HG02870 (cell line): ENCODE measurements at regions not wholly inside any gene's neighbourhood (a gene's known extent, or its start where the extent isn't known, plus 50 kb on each side); places are given as distances from the start of the nearest gene placed in this dataset.

ENCODE experiments used
- ATAC-seq: cut with Tn5 transposase; IDR thresholded peaks from one replicate; pipeline ENCODE4 v1.9.1; 2021; ENCODE audit warnings: mild to moderate bottlenecking, moderate library complexity; ENCODE audit not compliant: unreplicated experiment

DNA sequence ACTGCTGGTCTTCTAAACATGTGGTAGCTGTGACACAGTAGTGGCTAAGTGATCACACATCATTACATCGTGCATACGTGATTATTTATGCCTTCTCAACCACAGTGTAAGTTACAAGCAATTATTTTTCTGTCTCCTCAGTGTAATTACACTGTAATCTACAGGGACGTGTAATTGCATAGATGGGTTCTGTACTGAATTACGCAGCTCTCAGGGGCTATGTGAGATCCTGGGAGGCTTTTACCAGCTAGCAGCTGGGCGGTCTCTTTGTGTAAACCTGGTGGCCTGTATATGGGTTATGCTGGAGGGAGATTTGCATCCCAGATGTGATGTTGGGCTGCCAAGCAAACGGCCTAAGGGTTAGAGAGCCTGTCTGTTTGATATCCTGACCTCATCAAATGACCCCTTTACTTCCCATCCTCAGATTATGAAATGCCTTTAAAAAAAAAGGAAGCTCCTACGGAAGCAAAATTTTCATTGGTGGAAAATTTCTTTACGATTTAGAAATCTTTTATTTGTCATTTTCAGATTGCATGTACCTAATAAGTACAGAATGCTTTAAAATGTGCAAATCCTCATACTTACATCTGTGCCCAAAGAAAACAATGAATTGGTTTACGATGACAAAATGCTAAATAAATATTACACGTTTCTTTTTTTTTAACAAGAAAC lies 402.8 kb upstream of the JAG1 start:
- ATAC-seq, result no peak

DNA sequence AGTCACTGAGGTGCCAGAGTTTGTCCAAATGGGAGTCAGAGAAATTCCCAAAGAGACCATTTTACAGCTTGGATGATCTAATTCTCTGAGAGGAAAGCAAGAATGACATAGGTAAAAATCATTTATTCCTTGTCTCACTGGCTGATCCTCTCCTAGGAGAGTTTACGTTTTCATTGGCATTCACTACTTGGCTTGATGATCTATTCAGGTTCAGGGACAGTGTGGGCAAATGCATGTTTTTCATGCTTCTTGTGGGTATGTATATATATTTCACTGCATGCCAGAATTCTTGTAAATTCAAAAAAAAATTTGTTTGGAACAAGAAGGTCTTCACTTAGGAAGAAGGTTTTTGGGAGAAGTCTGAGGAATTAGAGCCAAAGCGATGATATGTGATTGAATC lies 403.4 kb upstream of the JAG1 start:
- ATAC-seq, result no peak

GRCh38 chr20:11080010-11080409 lies 406.2 kb upstream of the JAG1 start:
- no peak for ATAC-seq

DNA sequence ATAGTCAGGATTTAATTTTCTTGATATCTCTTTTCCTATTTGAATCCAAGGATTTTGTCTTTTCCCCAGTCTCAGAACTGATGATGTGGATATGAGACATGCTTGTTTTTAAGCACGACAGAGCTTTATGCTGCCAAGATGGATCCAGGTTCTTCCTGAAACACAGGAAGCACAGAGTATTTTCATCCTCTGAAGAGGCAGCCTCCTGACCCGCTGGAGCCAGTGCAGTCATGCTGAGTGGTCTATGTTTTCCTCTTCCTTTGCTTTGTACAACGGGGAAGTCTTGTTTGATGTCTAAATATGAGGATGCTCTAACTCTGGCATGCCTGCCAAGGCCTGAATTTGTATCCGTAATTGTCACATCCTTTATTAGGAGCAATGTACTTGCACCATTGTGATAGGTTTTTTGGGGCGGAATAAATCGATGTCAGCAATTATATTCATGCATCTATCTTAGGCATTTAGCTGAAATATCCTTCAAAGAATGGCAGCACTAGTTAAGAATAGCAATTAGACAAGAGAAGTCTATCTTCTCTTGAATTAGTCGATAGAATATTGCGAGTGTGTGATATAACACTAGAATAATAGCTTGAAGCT lies 407.1 kb upstream of the JAG1 start:
- no peak for ATAC-seq

- ATAC-seq, result no peak
These were observed 410.0 kb upstream of the JAG1 start for GRCh38 chr20:11083841-11084240.

DNA sequence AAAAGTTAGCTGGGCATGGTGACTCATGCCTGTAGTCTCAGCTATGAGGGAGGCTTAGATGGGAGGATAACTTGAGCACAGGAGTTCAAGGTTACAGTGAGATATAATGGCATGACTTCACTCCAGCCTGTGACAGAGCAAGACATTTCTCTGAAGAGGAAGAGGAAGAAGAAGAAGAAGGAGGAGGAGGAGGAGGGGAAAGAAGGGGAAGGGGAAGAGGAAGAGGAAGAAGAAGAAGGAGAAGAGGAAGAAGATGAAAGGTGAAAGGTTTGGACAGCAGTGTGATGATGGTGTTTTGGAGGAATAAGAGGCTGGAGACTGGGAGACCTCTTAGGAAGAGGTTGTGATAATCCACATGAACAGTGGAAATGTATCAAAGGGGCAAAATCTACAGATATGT lies 410.7 kb upstream of the JAG1 start:
- no peak for ATAC-seq

GRCh38 chr20:11086970-11087369 lies 413.2 kb upstream of the JAG1 start:
- no peak for ATAC-seq

- no peak for ATAC-seq
These were observed 417.0 kb upstream of the JAG1 start for GRCh38 chr20:11090751-11091150.

GRCh38 chr20:11091511-11091910 lies 417.7 kb upstream of the JAG1 start:
- no peak for ATAC-seq

- ATAC-seq, result no peak
These were observed 418.4 kb upstream of the JAG1 start for GRCh38 chr20:11092151-11092550.

DNA sequence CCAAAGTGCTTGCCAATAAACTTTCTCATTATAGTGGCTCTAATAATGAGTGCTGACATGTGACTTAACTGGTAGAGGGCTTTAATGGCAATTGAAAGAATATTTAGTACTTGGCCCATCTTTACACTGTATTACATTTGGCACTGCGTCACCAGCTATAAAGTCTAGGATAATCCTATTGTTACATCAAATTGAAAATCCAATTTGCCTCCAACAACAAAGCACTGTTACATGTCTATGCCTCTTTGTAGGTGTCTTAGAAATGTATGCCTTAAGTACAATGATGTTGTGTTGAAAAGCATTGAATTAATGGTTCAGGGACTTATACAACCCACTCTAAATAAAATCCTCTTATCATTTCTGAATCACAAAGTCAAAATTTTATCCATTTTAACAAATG lies 420.4 kb upstream of the JAG1 start:
- ATAC-seq, result no peak

DNA sequence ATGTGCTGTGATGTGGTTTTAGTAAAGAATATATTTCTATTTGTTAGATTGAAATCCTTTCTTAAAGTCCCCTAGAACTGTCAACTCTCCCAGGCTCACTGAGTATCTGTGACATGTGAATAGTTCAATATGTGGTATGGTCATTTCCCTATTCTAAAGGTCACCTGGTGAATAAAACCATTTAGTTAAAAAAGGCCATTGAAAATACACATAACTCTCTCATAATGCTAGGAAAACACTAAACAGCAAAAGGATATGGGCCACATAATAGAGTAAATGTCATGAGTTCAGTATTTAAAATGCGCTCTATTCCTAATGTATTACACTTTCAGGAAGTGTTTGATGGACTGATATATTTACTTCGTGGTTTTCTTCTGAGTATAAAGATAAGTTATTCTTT lies 420.9 kb upstream of the JAG1 start:
- no peak for ATAC-seq

GRCh38 chr20:11098888-11099287 lies 425.1 kb upstream of the JAG1 start:
- ATAC-seq, result no peak

DNA sequence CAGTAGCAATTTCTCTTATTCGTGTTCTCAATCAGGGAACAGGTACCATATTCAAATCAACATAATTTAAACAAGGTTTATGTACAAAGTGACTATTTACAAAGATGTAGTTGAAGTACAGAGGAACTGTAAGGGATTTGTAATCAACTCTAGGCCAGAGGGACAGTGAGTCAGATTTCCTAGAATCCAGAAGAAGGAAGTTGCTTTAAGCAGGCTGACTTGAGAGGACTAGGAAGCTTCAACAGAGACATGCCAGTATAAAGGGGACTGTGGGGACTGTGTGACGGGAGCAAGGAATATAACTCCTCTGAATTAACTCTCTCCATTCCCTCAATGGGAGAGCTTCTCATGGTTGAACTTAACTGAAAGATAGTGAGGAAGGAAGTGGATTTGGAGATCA lies 427.4 kb upstream of the JAG1 start:
- ATAC-seq, result no peak

DNA sequence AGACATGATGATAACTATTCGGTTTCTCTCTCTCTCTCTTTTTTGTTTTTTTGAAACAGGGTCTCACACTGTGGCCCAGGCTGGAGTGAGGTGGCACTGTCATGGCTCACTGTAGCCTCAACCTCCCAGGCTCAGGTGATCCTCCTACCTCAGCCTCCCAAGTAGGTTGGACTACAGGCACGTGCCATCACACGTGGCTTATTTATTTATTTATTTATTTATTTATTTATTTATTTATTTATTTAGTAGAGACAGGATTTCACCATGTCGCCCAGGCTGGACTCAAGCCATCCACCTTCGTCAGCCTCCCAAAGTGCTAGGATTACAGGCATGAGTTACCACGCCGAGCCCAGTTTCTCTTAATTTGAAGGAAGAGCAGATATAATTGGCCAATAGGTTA lies 427.9 kb upstream of the JAG1 start:
- ATAC-seq, result no peak

DNA sequence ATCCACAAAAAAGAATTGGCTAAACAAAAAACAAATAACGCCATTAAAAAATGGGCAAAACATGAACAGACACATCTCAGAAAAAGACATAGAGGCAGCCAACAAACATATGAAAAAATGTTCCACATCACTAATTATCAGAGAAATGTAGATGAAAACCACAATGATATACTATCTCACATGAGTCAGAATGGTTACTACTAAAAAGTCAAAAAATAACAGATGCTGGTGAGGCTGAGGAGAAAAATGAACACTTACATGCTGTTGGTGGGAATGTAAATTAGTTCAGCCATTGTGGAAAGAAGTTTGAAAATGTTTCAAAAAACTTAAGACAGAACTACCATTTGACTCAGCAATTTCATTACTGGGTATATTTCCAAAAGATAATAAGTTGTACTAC lies 430.1 kb upstream of the JAG1 start:
- no peak for ATAC-seq

DNA sequence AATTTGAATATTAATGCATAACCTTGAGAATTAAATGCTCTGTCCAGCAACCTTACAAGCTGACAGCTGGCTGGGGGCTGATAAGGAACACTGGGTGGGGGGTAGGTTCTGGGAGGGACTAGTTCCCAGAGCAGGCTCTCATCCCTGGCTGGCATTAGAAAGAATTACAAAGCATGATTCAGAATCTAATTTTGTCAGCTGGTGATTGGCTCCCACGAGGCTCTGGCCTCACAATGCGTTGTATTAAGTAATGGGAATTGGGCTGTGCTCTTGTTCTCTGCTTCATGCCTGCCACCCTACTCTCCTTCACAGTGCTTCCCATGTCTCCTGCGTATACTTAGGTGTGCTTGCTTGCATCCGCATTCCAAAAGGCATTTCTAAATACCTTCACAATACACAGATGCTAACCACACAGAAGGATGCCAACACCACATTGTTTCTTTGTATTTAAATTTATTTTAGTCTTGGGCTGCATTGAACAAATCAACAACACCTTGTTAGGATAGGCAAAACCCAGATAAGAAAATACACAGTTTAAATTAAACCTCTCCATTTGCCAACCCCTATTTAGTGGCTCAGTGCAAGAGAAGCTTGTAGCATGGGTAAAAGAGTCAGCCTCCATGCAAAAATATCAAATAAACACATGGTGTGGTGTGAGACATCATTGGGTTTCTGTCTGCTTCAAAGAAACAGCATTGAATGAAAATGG lies 434.5 kb upstream of the JAG1 start:
- no peak for ATAC-seq

GRCh38 chr20:11110535-11110934 lies 436.7 kb upstream of the JAG1 start:
- ATAC-seq, result no peak

GRCh38 chr20:11111191-11111590 lies 437.4 kb upstream of the JAG1 start:
- no peak for ATAC-seq

GRCh38 chr20:11112832-11113231 lies 439.0 kb upstream of the JAG1 start:
- ATAC-seq, result no peak

DNA sequence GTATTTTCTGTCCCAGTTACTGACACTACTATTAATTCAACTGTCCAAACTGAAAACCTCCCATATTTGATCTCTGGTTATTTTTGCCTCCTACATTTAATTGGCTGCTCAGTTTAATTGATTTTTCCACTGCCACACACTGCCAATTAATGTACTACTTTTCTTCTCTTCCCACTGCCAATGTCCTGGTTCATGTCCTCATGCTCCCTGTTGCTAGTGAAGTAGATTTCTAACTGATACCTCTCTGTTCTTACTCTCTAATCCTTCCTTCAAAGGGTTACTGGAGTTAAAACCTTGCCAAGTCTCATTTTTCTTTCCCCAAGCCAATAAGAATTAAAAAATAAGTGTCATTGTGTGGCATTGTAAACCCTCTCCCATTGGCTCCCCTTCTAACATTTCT lies 440.6 kb upstream of the JAG1 start:
- ATAC-seq, result no peak

GRCh38 chr20:11117808-11118528 lies 444.2 kb upstream of the JAG1 start:
- no peak for ATAC-seq
